HepG2 (cell line): ENCODE measurements at regions not wholly inside any gene's neighbourhood (a gene's known extent, or its start where the extent isn't known, plus 50 kb on each side); places are given as distances from the start of the nearest gene placed in this dataset.

Experiments
- ATAC-seq: fragments of 200-7000 bp; cut with Tn5 transposase; 3 replicates; pipeline ENCODE4 v1.9.1; 2020; ENCODE audit warnings: mild to moderate bottlenecking, moderate library complexity
- BruUV-seq: library from RNA; stranded (reverse); fragments of 400-500 nt; replicated peaks from 2 replicates; lab custom pipeline; 2021; lab: Mats Ljungman, UMichigan
- CTCF ChIA-PET: fragments of 300-600 bp; formaldehyde crosslinking; extraction: SDS; loops from one replicate; lab custom pipeline; 2021; ENCODE audit warnings: low total read pairs, inconsistent platforms, low intra/inter-chr PET ratio; lab: Yijun Ruan, JAX
- POLR2A ChIA-PET: fragments of 350-600 bp; sonication (Branson Sonifier 250); formaldehyde crosslinking; loops from one replicate; lab custom pipeline; 2020; ENCODE audit warnings: antibody characterized with exemption, inconsistent platforms; lab: Yijun Ruan, JAX
- DNase-seq: peaks from one replicate; pipeline ENCODE4 v3.0.0-alpha.2; 2015; ENCODE audit warnings: low spot score
- FAIRE-seq: peaks from 3 replicates; lab custom pipeline; 2011; peaks lifted over from hg19 to GRCh38; lab: Jason Lieb, UNC
- H2AFZ ChIP-seq: one replicate; pipeline ENCODE4 v1.6.1; 2011; ENCODE audit warnings: low read length, inconsistent platforms
- H3K27ac ChIP-seq: fragments of 300-600 bp; 3 replicates; pipeline ENCODE4 v1.8.0; 2011; ENCODE audit warnings: mixed run types, mild to moderate bottlenecking, mixed read lengths, low read length, inconsistent platforms; ENCODE audit not compliant: insufficient read depth; ENCODE audit errors: extremely low read length
- H3K27me3 ChIP-seq, 2 experiments: fragments of 200-600 bp in 1 of 2; 2 replicates in 1 of 2; 3 replicates in 1 of 2; pipeline versions ENCODE4 v1.6.0 to v1.8.0; 2011; ENCODE audit warnings: low read length in 2 of 2, mild to moderate bottlenecking in 2 of 2, moderate library complexity in 2 of 2, inconsistent platforms in 1 of 2; ENCODE audit not compliant: insufficient read depth in 2 of 2, control insufficient read depth in 1 of 2
- H3K36me3 ChIP-seq, 2 experiments: fragments of 200-600 bp in 1 of 2; replicated peaks in 1 of 2; 2 replicates in 1 of 2; 3 replicates in 1 of 2; pipeline versions ENCODE4 v1.5.1 to v1.8.0; 2011; ENCODE audit warnings: low read length in 2 of 2, inconsistent platforms in 1 of 2; ENCODE audit not compliant: insufficient read depth in 2 of 2, control insufficient read depth in 1 of 2
- H3K4me1 ChIP-seq: 2 replicates; pipeline ENCODE4 v1.5.1; 2012; ENCODE audit warnings: low read length, inconsistent platforms; ENCODE audit not compliant: insufficient read depth
- H3K4me2 ChIP-seq: 2 replicates; pipeline ENCODE4 v1.6.0; 2011; ENCODE audit warnings: low read depth, low read length, inconsistent platforms
- H3K4me3 ChIP-seq, 3 experiments: fragments of 200-600 bp in 1 of 3; sonication (generic), shearing (Covaris generic) in 1 of 3; replicated peaks in 1 of 3; 2 replicates each; pipeline ENCODE4 v1.5.1; 2011 to 2016; ENCODE audit warnings: low read length in 3 of 3, inconsistent platforms in 2 of 3, low read depth in 2 of 3, mild to moderate bottlenecking in 2 of 3, control low read depth in 1 of 3, mixed read lengths in 1 of 3; ENCODE audit not compliant: insufficient read depth in 1 of 3
- H3K79me2 ChIP-seq: one replicate; pipeline ENCODE4 v1.6.1; 2011; ENCODE audit warnings: low read length, inconsistent platforms; ENCODE audit not compliant: insufficient read depth
- H3K9ac ChIP-seq: 2 replicates; pipeline ENCODE4 v1.6.0; 2011; ENCODE audit warnings: mild to moderate bottlenecking, low read depth, low read length, inconsistent platforms; ENCODE audit not compliant: insufficient read depth
- H3K9me3 ChIP-seq: 2 replicates; pipeline ENCODE4 v1.5.1; 2012; ENCODE audit warnings: mild to moderate bottlenecking, low read length
- H4K20me1 ChIP-seq: 2 replicates; pipeline ENCODE4 v1.6.0; 2011; ENCODE audit warnings: inconsistent platforms, mild to moderate bottlenecking, low read length, moderate library complexity; ENCODE audit not compliant: insufficient read depth
- ARID3A ChIP-seq: IDR thresholded peaks from 2 replicates; pipeline ENCODE4 v1.6.1; 2012; ENCODE audit warnings: low read depth, low read length, improper control_type of control experiment
- HOXA7 ChIP-seq: sonication (generic); formaldehyde crosslinking; IDR thresholded peaks from 2 replicates; pipeline ENCODE4 v1.8.1; 2022; ENCODE audit warnings: mild to moderate bottlenecking, missing genetic modification reagents, moderate library complexity
- MAF1 ChIP-seq: sonication (generic); formaldehyde crosslinking; IDR thresholded peaks from 2 replicates; pipeline ENCODE4 v1.5.0; 2020; ENCODE audit warnings: missing genetic modification reagents, borderline replicate concordance
- MAFF ChIP-seq: IDR thresholded peaks from 2 replicates; pipeline ENCODE4 v1.6.1; 2011; ENCODE audit warnings: low read depth, low read length, improper control_type of control experiment
- SAFB2 ChIP-seq: sonication (generic); formaldehyde crosslinking; IDR thresholded peaks from 2 replicates; pipeline ENCODE4 v1.5.1; 2020; ENCODE audit warnings: missing genetic modification reagents, low read depth, mild to moderate bottlenecking, borderline replicate concordance
- ZBTB38 ChIP-seq: sonication (generic); formaldehyde crosslinking; IDR thresholded peaks from 2 replicates; pipeline ENCODE4 v1.5.1; 2020; ENCODE audit warnings: mild to moderate bottlenecking, missing genetic modification reagents
- ZNF335 ChIP-seq: sonication (generic); formaldehyde crosslinking; IDR thresholded peaks from 2 replicates; pipeline ENCODE4 v1.4.0; 2020; ENCODE audit warnings: missing genetic modification reagents
- ZNF574 ChIP-seq: sonication (generic); formaldehyde crosslinking; IDR thresholded peaks from 2 replicates; pipeline ENCODE4 v1.4.0; 2020; ENCODE audit warnings: missing genetic modification reagents
- WGBS: methylation state at CpG from one replicate; pipeline ENCODE4 v1.1.6; 2017; ENCODE audit warnings: low lambda C conversion rate; 5-methylcytosine and 5-hydroxymethylcytosine counted together
- in situ Hi-C: cut with HindIII; loops from 2 replicates; pipeline ENCODE4 v1.10.0; 2017; ENCODE audit warnings: low pct_unique_long_range_greater_than_20kb; ENCODE audit not compliant: extremely low pct_ligation_motif_present
- intact Hi-C: fragments of 100-400 bp; cut with micrococcal nuclease; formaldehyde crosslinking; loops from one replicate; pipeline ENCODE4 v1.10.0; 2022; ENCODE audit not compliant: unreplicated experiment

GRCh38 chr6:12420626-12421025 lies 130.5 kb downstream of the EDN1 start (continued):
- no peak for TF ChIP-seq ARID3A
- TF ChIP-seq ZNF574 (CRISPR knock-in tag), result no peak
- TF ChIP-seq ZBTB38 (CRISPR knock-in tag), result no peak
- TF ChIP-seq MAFF, result no peak
- TF ChIP-seq ZNF335 (CRISPR knock-in tag), result no peak
- TF ChIP-seq MAF1, result no peak
- no peak for TF ChIP-seq SAFB2 (CRISPR knock-in tag)

- Histone ChIP-seq H3K79me2 (no peaks in the 10 kb centered on the region), H3K36me3 (no peaks in the 10 kb centered on the region)
- no peak for TF ChIP-seq HOXA7 (CRISPR knock-in tag)
- TF ChIP-seq, all 625 proteins: peak for 0
- Histone ChIP-seq H3K9ac (no peak overlapping the region), H3K4me3 (no peak overlapping the region), H2AFZ (no peak overlapping the region), H3K27ac (no peak overlapping the region), H3K9me3 (peaks cover 5% of the 10 kb centered on the region; the same call in 1 of the 2 replicates), H3K4me2 (no peak overlapping the region), H3K27me3 (peaks cover 1 to 2% of the 10 kb centered on the region in 2 experiments; a peak in 1 of 5 replicates), H4K20me1 (no peaks in the 10 kb centered on the region), H3K4me1 (0 out of 2 replicates have a peak, but pooled peaks cover 4% of the 10 kb centered on the region)
- DNase-seq, result no peak
- ATAC-seq, result no peak
- FAIRE-seq, result no peak
- 27% methylated on average over 1 of the region's 1 CpG for WGBS
- ChIA-PET POLR2A (no interaction called here), CTCF (no interaction called here)
- BruUV-seq, result no TSS peak
- intact Hi-C loops, result no loop called here
- in situ Hi-C loops, result no loop called here
Observed at GRCh38 chr6:12421596-12421995, 131.4 kb downstream of the EDN1 start.
